NCI-H187 (cell line): ENCODE measurements at regions not wholly inside any gene's neighbourhood (a gene's known extent, or its start where the extent isn't known, plus 50 kb on each side); places are given as distances from the start of the nearest gene placed in this dataset.

Experiments used
- DNase-seq, 2 experiments: peaks; one replicate each; lab custom pipeline; 2025; lab: John Stamatoyannopoulos, UW

DNA sequence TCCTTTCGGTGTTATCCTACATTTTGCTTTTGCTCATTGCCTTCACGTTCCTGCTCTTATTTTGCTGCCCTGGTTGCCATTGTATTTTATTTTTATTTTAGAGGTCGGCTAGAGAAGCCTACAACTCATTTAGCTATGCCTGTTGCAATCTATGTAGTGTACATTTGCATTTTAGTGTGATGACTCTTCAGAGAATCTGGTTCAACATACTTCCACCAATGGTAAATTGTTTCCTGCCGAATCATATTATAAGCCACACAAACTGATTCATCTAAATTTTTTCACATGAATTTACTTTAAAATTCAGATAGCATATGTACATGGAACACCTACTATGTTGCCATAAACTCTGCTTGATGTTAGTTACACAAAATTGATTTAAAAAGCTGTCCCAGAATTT lies 1596.9 kb downstream of the PLA2G4A start:
- DNase-seq: no peak

DNA sequence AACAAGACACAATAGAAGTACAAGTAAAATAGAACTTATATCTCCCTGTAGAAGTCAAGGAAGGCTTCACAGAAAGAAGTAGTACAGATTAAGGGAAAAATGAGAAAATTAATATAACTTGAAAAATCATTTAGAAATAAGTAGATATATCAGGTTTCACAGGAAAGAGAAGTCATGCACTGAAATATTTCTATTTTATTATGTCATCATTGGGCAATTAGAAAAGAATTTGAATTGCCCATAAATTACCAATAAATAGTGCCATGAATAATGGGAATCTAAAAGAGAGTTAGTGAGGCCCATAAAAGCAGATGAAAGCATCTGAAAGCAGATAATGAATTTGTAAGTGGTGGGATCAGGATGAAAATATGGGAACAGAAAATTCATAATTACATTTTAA lies 1597.8 kb downstream of the PLA2G4A start:
- DNase-seq: no peak

GRCh38 chr1:188427642-188428041 lies 1598.9 kb downstream of the PLA2G4A start:
- DNase-seq: no peak

DNA sequence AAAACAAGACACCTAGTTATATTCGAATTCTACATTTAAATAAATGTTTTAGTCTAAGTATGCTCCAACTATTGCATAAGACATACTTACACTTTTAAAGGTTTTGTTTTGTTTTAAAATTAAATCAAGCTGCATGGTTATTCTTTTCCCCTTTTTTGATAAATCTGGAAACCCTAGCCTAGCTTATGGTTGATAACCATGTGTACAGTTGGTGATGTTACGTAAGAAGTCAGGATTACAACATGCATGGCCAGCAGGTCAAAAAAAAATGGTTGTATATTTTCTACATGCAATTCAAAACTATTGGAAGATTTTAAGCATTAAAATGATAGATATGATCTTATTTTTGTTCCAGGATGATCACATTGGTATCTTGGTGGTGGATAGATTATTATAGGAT lies 1600.6 kb downstream of the PLA2G4A start:
- DNase-seq: no peak

DNA sequence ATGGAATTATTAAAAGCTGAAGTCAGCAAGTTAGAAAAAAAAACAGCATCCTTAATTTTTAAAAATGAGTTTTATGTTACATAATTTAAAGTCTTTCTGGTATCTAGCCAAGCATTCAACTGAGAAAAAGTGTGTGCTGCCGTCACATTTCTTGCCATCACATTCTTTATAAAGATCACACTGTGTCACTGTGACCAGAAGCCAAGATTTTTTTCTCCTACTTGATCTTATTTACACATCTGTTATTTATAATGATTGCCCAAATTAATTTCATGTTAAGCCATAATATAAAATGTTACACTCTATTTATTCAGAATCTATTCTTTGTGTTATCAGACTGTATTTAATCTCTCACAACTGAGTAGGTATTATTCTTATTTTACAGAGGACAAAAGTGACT lies 1603.7 kb downstream of the PLA2G4A start:
- DNase-seq: no peak

DNA sequence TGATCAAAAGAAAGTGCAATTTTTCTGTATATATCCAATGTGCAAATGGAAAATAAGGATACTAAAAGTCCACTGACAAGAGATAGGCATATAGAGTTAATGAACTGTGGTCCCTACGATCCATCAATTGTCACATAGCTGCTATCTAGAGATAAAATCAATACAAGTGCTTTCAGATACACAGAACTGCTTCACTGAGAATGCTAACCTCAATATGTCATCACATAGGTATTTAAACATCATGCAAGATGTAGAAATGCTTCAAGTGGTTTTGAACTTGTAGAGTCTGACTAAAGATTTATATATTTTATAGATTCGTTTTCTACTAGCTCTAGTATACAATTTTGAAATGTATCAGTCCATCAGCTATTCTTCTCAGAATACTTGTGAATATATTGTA lies 1604.7 kb downstream of the PLA2G4A start:
- DNase-seq: no peak

DNA sequence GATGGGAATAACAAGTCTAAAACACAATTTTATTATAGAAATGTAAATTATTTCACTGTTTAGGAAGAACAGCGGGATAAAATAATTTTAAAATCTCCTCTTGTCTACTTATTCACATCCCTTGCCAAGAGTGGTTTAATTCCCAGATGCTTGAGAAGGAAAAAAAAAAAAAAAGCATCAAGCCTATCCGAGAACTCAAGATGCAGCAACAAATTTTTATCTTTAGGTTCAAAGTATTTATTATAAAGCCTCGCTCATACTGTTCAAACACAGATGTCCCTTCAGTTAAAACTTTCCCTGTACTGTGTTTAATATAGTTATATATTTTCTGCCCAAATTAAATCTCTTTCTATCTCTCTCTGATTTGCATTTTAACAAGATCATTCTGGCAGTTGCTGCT lies 1615.8 kb downstream of the PLA2G4A start:
- no peak for DNase-seq

DNA sequence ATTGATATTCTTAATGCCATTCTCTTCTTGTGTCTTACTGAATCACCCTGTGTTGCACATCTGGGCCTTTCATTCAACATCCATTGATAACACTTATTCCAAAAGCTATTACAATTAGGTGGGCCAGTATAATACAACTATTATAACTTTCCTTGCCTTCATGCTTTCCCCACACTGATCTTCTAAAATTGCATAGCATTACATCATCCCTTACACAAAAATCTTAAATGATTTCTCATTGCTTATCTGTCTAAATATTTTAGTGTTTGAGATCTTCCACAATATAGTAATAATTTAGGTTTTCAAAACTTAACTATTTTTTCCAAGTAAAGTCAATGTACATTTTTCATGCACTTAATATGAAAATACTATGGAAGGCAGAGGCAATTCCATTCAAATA lies 1634.1 kb downstream of the PLA2G4A start:
- DNase-seq: no peak

DNA sequence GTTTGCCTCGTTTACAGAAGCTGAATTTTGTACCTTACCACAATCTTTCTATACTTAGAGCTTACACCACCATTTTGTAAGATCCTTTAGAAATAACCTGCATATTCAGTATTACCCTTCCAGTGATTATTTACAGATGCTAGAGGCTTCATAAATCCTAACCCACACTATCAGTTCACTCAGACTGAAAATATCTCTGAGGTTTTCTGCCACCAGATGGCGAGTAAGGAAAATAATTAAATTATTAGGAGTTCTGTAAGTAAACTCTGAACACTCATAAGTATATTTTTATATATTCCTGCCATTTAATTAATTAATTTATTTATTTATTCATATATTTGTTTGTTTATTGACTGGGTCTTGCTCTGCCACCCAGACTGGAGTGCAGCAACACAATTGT lies 1635.2 kb downstream of the PLA2G4A start:
- DNase-seq: no peak

- no peak for DNase-seq
Measured at GRCh38 chr1:188466539-188466938, 1637.8 kb downstream of the PLA2G4A start.

DNA sequence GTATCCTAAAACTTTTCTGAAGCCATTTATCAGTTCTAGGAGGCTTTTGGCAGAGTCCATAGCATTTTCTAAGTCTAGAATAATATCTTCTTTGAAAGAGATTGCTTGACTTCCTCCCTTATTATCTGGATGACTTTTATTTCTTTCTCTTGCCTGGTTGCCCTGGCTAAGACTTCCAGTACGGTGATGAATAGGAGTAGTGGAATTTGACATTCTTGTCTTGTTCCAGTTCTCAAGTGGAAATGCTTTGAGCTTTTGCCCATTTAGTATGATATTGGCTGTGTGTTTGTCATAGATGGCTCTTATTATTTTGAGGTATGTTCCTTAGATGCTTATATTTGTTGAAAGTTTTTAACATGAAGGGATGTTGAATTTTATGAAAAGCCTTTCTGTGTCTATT lies 1647.9 kb downstream of the PLA2G4A start:
- DNase-seq: no peak

DNA sequence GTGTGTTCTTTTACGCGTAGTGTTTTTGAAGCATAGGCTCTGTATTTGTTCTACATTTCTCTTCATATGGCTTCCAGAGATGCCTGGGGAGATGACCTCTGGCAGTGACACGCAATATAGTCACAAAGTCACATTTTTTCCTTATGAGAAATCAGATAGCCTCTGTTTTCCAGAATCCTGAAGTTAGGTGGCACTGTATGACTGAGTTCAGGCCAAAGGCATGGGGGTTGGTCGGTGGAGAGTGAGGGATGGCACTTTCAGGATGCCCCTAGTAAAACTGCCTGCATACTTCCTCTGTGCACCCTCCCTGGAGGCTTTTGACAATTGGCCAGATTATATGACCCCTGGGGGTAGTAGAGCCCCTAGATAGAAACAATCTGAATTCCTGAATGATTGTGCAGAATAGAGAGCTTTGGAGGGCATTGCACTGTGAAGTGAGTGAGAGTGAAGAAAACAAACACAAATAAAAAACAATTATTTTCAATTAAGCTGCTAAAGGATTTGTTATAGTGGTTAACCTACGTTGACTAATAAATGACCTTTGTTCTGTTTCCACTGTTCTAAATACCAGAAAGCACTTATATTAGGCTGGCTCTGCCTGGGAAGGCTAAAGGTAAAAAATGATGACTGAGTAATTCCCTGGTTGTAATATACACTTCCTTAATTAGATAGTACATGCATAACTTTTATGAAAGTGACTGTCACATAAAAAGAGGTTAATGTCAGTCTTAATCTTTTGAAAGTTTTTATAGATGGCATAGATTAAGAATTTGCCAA lies 1660.8 kb downstream of the PLA2G4A start:
- no peak for DNase-seq

DNA sequence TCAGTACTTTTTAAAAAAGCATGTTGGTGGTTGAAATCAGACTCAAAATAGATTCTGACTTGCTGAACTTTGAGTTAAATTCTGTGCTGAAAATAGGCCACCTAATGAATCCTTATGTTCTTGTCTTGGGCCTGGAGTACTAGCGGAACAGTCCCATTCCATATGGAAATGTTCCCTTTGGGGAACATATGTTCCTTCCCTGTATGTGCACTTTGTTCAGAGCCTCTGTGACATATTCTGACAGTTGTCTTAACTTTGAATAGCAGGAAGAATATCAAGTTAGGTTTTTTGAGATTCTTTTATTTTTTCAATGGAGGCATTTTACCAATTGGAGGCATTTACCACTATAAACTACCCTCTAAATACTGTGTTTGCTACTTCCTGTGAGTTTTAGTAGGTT lies 1667.8 kb downstream of the PLA2G4A start:
- no peak for DNase-seq

DNA sequence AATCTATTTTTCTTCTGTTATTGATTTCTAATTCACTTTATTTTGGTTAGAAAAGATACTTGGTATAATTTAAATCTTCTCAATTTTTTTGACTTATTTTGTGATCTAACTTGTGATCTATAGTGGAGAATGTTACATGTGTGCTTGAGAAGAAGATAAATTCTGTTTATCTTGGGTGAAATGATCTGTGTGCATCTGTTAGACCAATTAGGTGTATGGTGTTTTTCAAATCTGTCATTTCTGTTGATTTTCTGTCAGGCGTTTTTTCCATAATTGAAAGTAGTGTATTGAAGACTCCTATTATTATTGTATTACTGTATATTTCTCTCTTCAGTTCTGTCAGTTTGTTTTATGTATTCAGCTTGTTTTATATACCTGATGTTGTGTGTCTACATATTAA lies 1668.3 kb downstream of the PLA2G4A start:
- no peak for DNase-seq

GRCh38 chr1:188499690-188500089 lies 1670.9 kb downstream of the PLA2G4A start:
- no peak for DNase-seq

- no peak for DNase-seq
Measured at GRCh38 chr1:188514917-188515316, 1686.2 kb downstream of the PLA2G4A start.

DNA sequence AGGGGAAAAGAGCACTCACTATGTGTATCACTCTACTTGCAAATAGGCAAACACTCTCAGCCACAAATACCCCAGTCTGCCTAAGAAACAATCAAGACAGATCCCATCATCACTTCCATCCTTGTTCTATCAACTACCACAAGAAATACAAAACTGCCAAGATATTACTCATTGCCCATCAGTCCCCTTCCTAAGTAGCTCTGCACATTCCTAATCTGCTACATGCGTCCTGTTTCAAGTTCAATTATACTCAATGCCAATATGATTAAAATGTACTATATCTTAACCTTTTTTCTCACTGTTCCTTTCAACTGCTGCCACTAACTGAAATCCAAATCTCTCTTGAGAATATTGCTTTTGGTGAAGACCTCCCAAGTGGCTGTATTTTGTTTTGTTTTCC lies 1688.4 kb downstream of the PLA2G4A start:
- DNase-seq: no peak

DNA sequence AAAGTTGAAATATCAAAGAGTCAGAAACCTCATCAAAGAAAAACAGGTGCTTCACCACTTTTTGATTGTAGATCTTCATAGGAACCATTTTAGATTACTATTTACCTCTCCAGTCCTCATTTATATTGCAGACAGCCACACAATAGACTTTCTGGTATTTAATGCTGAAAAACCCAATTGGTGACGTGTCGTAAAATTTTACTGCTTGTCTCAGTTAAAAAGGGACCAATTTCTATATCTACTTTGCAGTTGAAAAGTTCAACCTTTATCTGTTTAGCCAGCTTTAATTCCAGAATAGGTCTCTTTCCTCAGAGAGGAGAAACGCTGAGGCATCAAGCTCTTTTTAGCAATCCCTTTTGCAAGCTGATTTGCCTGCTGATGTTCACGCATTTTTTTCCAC lies 1722.4 kb downstream of the PLA2G4A start:
- no peak for DNase-seq

DNA sequence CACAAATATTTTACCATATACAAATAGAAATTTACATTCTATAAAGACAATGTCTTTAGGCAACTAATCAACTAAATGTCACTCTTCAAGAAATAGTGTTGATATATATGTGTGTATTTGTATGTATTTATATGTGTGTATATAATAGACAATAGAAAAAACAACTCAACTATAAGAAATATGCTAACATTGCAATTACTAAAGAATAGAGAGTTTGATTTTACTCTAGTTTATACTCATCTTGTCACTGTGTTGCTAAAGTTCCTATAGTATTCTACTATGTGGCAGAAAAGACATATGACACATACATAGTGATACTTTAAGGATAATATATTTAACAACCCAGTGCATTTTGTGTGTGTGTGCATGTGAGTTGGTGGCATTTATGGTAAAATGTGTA lies 1728.3 kb downstream of the PLA2G4A start:
- no peak for DNase-seq

DNA sequence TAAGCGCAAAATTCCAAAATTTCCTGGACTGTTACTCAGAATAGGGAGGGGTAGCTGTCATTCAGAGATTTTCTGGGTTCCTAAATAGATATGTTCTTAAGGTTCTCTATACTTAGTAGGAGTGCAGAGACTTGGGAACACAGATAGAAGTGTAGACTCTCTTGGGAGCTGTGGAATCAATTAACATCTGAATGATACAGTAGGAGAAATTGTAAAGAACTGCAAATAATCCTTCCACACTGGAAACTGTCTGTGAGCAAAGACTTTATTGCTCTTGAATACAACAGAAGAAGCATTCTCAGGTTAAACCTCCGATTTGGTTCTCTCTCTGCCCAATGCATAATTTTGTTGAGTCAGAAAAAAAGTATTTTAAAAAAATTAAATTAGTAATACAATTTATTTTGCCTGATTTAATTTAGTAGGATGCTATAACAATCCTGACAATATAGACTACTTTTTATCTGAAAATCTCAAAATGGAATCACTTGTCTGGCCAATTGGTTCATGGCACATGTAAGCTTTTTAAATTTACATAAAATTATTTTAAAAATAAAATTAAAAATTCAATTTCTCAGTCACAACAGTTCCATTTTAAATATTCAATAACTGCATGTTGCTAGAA lies 1754.3 kb downstream of the PLA2G4A start:
- DNase-seq: no peak

DNA sequence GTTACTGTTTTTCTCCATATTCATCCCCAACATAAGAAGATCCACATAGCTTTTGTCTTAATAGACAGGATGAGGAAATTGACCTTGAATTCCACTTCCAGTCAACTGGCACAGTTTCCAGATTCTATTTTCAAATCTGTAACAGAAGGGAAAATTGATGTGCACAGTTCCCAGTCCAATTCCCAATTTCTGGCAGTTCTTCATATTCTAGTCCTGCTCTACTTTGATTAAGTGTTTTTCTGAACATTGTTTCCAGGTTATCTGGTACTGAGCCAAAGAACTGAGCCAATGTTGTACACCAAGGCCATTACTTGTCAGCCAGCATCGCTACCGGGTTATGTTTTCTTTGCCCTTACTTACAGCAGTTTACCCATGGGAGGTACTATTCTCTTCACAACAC lies 1755.4 kb downstream of the PLA2G4A start:
- no peak for DNase-seq

DNA sequence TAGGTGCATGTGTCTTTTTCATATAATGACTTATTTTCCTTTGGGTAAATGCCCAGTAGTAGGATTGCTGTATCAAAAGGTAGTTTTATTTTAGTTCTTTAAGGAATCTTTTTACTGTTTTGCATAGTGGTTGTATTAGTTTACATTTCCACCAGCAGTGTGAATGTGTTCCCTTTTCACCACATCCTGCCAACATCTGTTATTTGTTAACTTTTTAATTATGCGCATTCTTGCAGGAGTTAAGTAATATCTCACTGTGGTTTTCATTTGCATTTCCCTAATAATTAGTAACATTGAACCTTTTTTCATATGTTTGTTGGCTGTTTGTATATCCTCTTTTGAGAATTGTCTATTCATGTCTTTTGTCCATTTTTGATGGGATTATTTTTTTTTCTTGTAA lies 1761.9 kb downstream of the PLA2G4A start:
- no peak for DNase-seq

DNA sequence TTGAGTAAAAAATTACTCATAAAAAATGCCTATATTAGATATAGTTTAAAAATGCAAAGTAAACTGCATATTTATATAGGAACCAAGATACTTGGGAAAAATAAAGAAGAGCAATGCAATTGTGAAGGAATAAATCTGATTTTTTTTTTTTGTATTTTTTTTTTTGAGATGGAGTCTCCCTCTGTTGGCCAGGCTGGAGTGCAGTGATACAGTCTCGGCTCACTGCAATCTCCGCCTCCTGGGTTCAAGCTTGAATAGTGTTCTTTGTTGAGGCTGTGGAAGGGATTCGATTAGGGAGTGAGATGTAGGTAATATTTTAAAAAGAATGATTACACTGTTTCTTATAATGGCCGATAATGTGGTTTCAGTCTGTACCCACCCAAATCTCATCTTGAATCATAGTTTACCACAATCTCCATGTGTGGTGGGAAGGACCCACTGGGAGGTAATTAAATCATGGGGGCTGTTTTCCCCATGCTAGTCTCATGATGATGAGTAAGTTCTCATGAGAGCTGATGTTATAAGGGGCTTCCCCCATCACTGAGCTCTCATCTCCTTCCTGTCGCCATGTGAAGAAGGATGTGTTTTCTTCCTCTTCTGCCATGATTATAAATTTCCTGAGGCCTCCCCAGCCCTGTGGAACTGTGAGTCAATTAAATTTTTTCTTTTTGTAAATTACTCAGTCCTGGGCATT lies 1765.9 kb downstream of the PLA2G4A start:
- no peak for DNase-seq
